GM23338 (cell line): ENCODE measurements at regions not wholly inside any gene's neighbourhood (a gene's known extent, or its start where the extent isn't known, plus 50 kb on each side); places are given as distances from the start of the nearest gene placed in this dataset.

Experiments used
- ATAC-seq: fragments of 200-7000 bp; cut with Tn5 transposase; 3 replicates; pipeline ENCODE4 v1.9.1; 2020
- DNase-seq: peaks from one replicate; pipeline ENCODE4 v3.0.0-alpha.2; 2015; ENCODE audit warnings: low spot score
- H2AFZ ChIP-seq: fragments of 200-600 bp; sonication (generic); 2 replicates; pipeline ENCODE4 v1.8.0; 2016; ENCODE audit warnings: antibody characterized with exemption, mild to moderate bottlenecking, moderate library complexity
- H3F3A ChIP-seq: fragments of 200-600 bp; sonication (generic); replicated peaks from 2 replicates; pipeline ENCODE4 v1.8.0; 2017; ENCODE audit warnings: antibody characterized with exemption, mixed run types, low read depth
- H3K27ac ChIP-seq: fragments of 200-600 bp; sonication (generic); 2 replicates; pipeline ENCODE4 v1.6.1; 2016; ENCODE audit warnings: low read depth
- H3K27me3 ChIP-seq: fragments of 200-600 bp; sonication (generic); 2 replicates; pipeline ENCODE4 v1.8.0; 2016; ENCODE audit warnings: mild to moderate bottlenecking, mixed run types, moderate library complexity; ENCODE audit not compliant: insufficient read depth
- H3K36me3 ChIP-seq: fragments of 200-600 bp; sonication (generic); 2 replicates; pipeline ENCODE4 v1.8.0; 2016; ENCODE audit warnings: mild to moderate bottlenecking; ENCODE audit not compliant: insufficient read depth
- H3K4me1 ChIP-seq: fragments of 200-600 bp; sonication (generic); 2 replicates; pipeline ENCODE4 v1.8.0; 2016; ENCODE audit warnings: mild to moderate bottlenecking, moderate library complexity; ENCODE audit not compliant: insufficient read depth
- H3K4me2 ChIP-seq: fragments of 200-600 bp; sonication (generic); 2 replicates; pipeline ENCODE4 v1.7.1; 2017; ENCODE audit warnings: mixed run types
- H3K4me3 ChIP-seq: fragments of 200-600 bp; sonication (generic); 2 replicates; pipeline ENCODE4 v1.6.1; 2016; ENCODE audit warnings: mixed run types
- H3K79me2 ChIP-seq: fragments of 200-600 bp; sonication (generic); replicated peaks from 2 replicates; pipeline ENCODE4 v1.8.0; 2017; ENCODE audit warnings: mild to moderate bottlenecking; ENCODE audit not compliant: insufficient read depth
- H3K9me2 ChIP-seq: fragments of 200-600 bp; sonication (generic); 2 replicates; pipeline ENCODE4 v1.8.0; 2017; ENCODE audit not compliant: insufficient read depth
- H4K20me1 ChIP-seq: fragments of 200-600 bp; sonication (generic); replicated peaks from 2 replicates; pipeline ENCODE4 v1.8.0; 2017; ENCODE audit warnings: mild to moderate bottlenecking; ENCODE audit not compliant: insufficient read depth
- H3K27ac Mint-ChIP-seq: 2 replicates; pipeline ENCODE4 v1.8.0; 2020; ENCODE audit warnings: inconsistent platforms, mild to moderate bottlenecking, moderate library complexity, mixed read lengths
- H3K27me3 Mint-ChIP-seq: 3 replicates; pipeline ENCODE4 v1.8.0; 2022; ENCODE audit warnings: low read depth, mild to moderate bottlenecking, moderate library complexity, mixed read lengths, inconsistent platforms; ENCODE audit not compliant: insufficient read depth, poor library complexity
- H3K36me3 Mint-ChIP-seq: 3 replicates; pipeline ENCODE4 v1.8.0; 2021; ENCODE audit warnings: low read depth, mild to moderate bottlenecking, inconsistent platforms, moderate library complexity, mixed read lengths
- H3K4me1 Mint-ChIP-seq: 3 replicates; pipeline ENCODE4 v1.8.0; 2020; ENCODE audit warnings: mild to moderate bottlenecking, inconsistent platforms, mixed read lengths
- H3K4me3 Mint-ChIP-seq: 3 replicates; pipeline ENCODE4 v1.8.0; 2021; ENCODE audit warnings: moderate library complexity, mild to moderate bottlenecking, inconsistent platforms, mixed read lengths
- H3K9me3 Mint-ChIP-seq: 3 replicates; pipeline ENCODE4 v1.8.0; 2020; ENCODE audit warnings: moderate library complexity, mild to moderate bottlenecking, inconsistent platforms, mixed read lengths
- CREB1 ChIP-seq: fragments of 250-450 bp; sonication (Bioruptor Pico); IDR thresholded peaks from 2 replicates; pipeline ENCODE4 v1.5.0; 2020; ENCODE audit warnings: low read depth, mild to moderate bottlenecking, moderate library complexity
- EZH2 ChIP-seq: fragments of 200-600 bp; sonication (generic); IDR thresholded peaks from one replicate; pipeline ENCODE4 v1.8.0; 2017; ENCODE audit warnings: antibody characterized with exemption, mild to moderate bottlenecking, low read depth; ENCODE audit not compliant: unreplicated experiment
- EZH2phosphoT487 ChIP-seq: fragments of 200-600 bp; sonication (generic); IDR thresholded peaks from one replicate; pipeline ENCODE4 v1.8.1; 2018; ENCODE audit warnings: antibody characterized with exemption; ENCODE audit not compliant: unreplicated experiment
- JUNB ChIP-seq: IDR thresholded peaks from one replicate; pipeline ENCODE4 v1.6.1; 2016; ENCODE audit warnings: antibody characterized with exemption; ENCODE audit not compliant: unreplicated experiment
- NANOG ChIP-seq: IDR thresholded peaks from 2 replicates; pipeline ENCODE4 v1.6.1; 2016; ENCODE audit warnings: antibody characterized with exemption, borderline replicate concordance
- POLR2AphosphoS5 ChIP-seq: IDR thresholded peaks from 2 replicates; pipeline ENCODE4 v1.6.1; 2016; ENCODE audit warnings: antibody characterized with exemption, low read depth
- STAT1 ChIP-seq: IDR thresholded peaks from one replicate; pipeline ENCODE4 v1.6.1; 2016; ENCODE audit warnings: antibody characterized with exemption; ENCODE audit not compliant: unreplicated experiment
- ZNF114 ChIP-seq: fragments of 250-450 bp; sonication (Bioruptor Pico); IDR thresholded peaks from 2 replicates; pipeline ENCODE4 v1.5.0; 2020; ENCODE audit warnings: mild to moderate bottlenecking, moderate library complexity
- ZNF331 ChIP-seq: fragments of 250-450 bp; sonication (Bioruptor Pico); IDR thresholded peaks from 2 replicates; pipeline ENCODE4 v1.5.0; 2020; ENCODE audit warnings: low read depth, mild to moderate bottlenecking, moderate library complexity
- TF ChIP-seq, protein P1 (sequence below): IDR thresholded peaks from one replicate; pipeline ENCODE4 v1.6.1; 2018; ENCODE audit warnings: antibody characterized with exemption; ENCODE audit not compliant: unreplicated experiment
- TF ChIP-seq, protein P2 (sequence below): IDR thresholded peaks from 2 replicates; pipeline ENCODE4 v1.6.1; 2016; ENCODE audit warnings: antibody characterized with exemption
- TF ChIP-seq, protein P3 (sequence below): fragments of 250-450 bp; sonication (Bioruptor Pico); IDR thresholded peaks from 2 replicates; pipeline ENCODE4 v1.5.0; 2020; ENCODE audit warnings: mild to moderate bottlenecking, moderate library complexity

DNA sequence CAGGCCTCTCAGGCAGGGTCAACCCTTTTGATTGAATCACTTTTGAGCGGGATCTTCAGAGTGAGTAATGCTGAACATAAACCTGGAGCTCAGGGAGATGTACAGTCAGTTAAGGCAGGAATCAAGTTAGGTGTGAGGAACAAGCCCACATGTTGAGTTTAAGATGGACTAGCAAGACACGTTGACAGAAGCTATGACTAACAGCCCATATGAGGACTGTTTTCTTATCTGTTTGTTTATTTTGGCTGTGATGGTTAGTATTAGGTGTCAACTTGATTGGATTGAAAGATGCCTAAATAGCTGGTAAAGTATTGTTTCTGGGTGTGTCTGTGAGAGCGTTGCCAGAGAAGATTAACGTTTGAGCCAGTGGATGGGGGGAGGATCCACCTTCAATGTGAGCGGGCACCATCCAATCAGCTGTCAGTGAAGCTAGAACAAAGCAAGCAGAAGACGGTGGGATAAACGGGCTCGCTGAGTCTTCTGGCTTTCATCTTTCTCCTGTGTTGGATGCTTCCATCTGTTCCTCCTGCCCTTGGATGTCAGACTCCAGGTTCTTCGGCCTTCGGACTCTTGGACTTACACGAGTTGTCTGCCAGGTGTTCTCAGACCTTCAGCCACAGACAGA is 232.3 kb upstream of the STAC start:
- Mint-ChIP-seq H3K27ac (no peak overlapping the region), H3K27me3 (no peaks in the 10 kb centered on the region), H3K4me1 (no peaks in the 10 kb centered on the region), H3K9me3 (no peaks in the 10 kb centered on the region), H3K36me3 (no peaks in the 10 kb centered on the region), H3K4me3 (no peak overlapping the region)
- Histone ChIP-seq H3K27ac (no peak overlapping the region), H4K20me1 (no peaks in the 10 kb centered on the region), H3K4me2 (no peak overlapping the region), H3K36me3 (no peaks in the 10 kb centered on the region), H3F3A (no peaks in the 10 kb centered on the region), H3K4me3 (no peak overlapping the region), H3K4me1 (no peaks in the 10 kb centered on the region), H3K9me2 (no peaks in the 10 kb centered on the region), H3K79me2 (no peaks in the 10 kb centered on the region), H2AFZ (no peak overlapping the region), H3K27me3 (no peaks in the 10 kb centered on the region)
- no peak for ATAC-seq
- no peak for DNase-seq
- no peak for TF ChIP-seq STAT1
- no peak for TF ChIP-seq POLR2AphosphoS5
- no peak for TF ChIP-seq NANOG
- TF ChIP-seq EZH2phosphoT487, result no peak

DNA sequence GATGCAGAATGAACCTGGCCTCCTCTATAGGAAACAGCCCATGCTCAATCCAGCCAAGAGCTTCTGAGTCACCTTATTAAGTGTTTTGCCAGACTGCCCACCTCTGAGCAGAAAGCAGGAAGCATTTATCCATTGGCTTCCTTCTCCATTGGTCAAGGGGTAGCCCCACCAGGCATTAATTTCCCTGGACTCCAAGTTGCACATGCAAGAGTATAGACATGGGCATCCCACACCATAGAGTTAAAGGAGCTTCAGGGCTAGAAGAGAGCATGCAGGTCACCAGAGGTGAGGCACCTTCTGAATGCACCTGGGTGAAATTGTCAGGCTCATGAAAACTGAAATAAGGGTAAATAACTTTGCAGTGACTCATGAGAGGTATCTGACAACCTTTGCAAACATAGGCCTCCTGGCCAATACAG is 230.8 kb upstream of the STAC start:
- H3K79me2 ChIP-seq, result no peaks in the 10 kb centered on the region
- H3K27ac Mint-ChIP-seq, result no peak overlapping the region
- H3K27me3 ChIP-seq, result no peaks in the 10 kb centered on the region
- ATAC-seq (no peak), DNase-seq (no peak)
- no peaks in the 10 kb centered on the region for H3K9me3 Mint-ChIP-seq
- no peak overlapping the region for H3K4me3 ChIP-seq
- no peaks in the 10 kb centered on the region for H3F3A ChIP-seq
- H3K4me1 Mint-ChIP-seq, result no peaks in the 10 kb centered on the region
- H3K9me2 ChIP-seq, result no peaks in the 10 kb centered on the region
- no peaks in the 10 kb centered on the region for H4K20me1 ChIP-seq
- H3K36me3 Mint-ChIP-seq, result no peaks in the 10 kb centered on the region
- H3K27me3 Mint-ChIP-seq, result no peaks in the 10 kb centered on the region
- H3K4me1 ChIP-seq, result no peaks in the 10 kb centered on the region
- H2AFZ ChIP-seq, result no peak overlapping the region
- H3K27ac ChIP-seq, result no peak overlapping the region
- no peaks in the 10 kb centered on the region for H3K36me3 ChIP-seq
- H3K4me2 ChIP-seq, result no peak overlapping the region
- no peak overlapping the region for H3K4me3 Mint-ChIP-seq
- no peak for TF ChIP-seq NANOG
- TF ChIP-seq ZNF331 (CRISPR knock-in tag), result no peak
- no peak for TF ChIP-seq STAT1
- TF ChIP-seq POLR2AphosphoS5, result no peak
- TF ChIP-seq, protein P1, sequence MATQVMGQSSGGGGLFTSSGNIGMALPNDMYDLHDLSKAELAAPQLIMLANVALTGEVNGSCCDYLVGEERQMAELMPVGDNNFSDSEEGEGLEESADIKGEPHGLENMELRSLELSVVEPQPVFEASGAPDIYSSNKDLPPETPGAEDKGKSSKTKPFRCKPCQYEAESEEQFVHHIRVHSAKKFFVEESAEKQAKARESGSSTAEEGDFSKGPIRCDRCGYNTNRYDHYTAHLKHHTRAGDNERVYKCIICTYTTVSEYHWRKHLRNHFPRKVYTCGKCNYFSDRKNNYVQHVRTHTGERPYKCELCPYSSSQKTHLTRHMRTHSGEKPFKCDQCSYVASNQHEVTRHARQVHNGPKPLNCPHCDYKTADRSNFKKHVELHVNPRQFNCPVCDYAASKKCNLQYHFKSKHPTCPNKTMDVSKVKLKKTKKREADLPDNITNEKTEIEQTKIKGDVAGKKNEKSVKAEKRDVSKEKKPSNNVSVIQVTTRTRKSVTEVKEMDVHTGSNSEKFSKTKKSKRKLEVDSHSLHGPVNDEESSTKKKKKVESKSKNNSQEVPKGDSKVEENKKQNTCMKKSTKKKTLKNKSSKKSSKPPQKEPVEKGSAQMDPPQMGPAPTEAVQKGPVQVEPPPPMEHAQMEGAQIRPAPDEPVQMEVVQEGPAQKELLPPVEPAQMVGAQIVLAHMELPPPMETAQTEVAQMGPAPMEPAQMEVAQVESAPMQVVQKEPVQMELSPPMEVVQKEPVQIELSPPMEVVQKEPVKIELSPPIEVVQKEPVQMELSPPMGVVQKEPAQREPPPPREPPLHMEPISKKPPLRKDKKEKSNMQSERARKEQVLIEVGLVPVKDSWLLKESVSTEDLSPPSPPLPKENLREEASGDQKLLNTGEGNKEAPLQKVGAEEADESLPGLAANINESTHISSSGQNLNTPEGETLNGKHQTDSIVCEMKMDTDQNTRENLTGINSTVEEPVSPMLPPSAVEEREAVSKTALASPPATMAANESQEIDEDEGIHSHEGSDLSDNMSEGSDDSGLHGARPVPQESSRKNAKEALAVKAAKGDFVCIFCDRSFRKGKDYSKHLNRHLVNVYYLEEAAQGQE, result no peak
- TF ChIP-seq JUNB, result no peak
- TF ChIP-seq EZH2, result no peak
- TF ChIP-seq CREB1, result no peak
- TF ChIP-seq, protein P2, sequence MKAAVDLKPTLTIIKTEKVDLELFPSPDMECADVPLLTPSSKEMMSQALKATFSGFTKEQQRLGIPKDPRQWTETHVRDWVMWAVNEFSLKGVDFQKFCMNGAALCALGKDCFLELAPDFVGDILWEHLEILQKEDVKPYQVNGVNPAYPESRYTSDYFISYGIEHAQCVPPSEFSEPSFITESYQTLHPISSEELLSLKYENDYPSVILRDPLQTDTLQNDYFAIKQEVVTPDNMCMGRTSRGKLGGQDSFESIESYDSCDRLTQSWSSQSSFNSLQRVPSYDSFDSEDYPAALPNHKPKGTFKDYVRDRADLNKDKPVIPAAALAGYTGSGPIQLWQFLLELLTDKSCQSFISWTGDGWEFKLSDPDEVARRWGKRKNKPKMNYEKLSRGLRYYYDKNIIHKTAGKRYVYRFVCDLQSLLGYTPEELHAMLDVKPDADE, result no peak
- TF ChIP-seq, protein P3, sequence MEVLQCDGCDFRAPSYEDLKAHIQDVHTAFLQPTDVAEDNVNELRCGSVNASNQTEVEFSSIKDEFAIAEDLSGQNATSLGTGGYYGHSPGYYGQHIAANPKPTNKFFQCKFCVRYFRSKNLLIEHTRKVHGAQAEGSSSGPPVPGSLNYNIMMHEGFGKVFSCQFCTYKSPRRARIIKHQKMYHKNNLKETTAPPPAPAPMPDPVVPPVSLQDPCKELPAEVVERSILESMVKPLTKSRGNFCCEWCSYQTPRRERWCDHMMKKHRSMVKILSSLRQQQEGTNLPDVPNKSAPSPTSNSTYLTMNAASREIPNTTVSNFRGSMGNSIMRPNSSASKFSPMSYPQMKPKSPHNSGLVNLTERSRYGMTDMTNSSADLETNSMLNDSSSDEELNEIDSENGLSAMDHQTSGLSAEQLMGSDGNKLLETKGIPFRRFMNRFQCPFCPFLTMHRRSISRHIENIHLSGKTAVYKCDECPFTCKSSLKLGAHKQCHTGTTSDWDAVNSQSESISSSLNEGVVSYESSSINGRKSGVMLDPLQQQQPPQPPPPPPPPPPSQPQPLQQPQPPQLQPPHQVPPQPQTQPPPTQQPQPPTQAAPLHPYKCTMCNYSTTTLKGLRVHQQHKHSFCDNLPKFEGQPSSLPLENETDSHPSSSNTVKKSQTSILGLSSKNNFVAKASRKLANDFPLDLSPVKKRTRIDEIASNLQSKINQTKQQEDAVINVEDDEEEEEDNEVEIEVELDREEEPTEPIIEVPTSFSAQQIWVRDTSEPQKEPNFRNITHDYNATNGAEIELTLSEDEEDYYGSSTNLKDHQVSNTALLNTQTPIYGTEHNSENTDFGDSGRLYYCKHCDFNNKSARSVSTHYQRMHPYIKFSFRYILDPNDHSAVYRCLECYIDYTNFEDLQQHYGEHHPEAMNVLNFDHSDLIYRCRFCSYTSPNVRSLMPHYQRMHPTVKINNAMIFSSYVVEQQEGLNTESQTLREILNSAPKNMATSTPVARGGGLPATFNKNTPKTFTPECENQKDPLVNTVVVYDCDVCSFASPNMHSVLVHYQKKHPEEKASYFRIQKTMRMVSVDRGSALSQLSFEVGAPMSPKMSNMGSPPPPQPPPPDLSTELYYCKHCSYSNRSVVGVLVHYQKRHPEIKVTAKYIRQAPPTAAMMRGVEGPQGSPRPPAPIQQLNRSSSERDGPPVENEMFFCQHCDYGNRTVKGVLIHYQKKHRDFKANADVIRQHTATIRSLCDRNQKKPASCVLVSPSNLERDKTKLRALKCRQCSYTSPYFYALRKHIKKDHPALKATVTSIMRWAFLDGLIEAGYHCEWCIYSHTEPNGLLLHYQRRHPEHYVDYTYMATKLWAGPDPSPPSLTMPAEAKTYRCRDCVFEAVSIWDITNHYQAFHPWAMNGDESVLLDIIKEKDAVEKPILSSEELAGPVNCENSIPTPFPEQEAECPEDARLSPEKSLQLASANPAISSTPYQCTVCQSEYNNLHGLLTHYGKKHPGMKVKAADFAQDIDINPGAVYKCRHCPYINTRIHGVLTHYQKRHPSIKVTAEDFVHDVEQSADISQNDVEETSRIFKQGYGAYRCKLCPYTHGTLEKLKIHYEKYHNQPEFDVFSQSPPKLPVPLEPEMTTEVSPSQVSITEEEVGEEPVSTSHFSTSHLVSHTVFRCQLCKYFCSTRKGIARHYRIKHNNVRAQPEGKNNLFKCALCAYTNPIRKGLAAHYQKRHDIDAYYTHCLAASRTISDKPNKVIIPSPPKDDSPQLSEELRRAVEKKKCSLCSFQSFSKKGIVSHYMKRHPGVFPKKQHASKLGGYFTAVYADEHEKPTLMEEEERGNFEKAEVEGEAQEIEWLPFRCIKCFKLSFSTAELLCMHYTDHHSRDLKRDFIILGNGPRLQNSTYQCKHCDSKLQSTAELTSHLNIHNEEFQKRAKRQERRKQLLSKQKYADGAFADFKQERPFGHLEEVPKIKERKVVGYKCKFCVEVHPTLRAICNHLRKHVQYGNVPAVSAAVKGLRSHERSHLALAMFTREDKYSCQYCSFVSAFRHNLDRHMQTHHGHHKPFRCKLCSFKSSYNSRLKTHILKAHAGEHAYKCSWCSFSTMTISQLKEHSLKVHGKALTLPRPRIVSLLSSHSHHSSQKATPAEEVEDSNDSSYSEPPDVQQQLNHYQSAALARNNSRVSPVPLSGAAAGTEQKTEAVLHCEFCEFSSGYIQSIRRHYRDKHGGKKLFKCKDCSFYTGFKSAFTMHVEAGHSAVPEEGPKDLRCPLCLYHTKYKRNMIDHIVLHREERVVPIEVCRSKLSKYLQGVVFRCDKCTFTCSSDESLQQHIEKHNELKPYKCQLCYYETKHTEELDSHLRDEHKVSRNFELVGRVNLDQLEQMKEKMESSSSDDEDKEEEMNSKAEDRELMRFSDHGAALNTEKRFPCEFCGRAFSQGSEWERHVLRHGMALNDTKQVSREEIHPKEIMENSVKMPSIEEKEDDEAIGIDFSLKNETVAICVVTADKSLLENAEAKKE (CRISPR knock-in tag), result no peak
- no peak for TF ChIP-seq ZNF114
